ENCODE measurements at regions not wholly inside any gene's neighbourhood (a gene's known extent, or its start where the extent isn't known, plus 50 kb on each side); places are given as distances from the start of the nearest gene placed in this dataset.

- TF ChIP-seq, protein P1, sequence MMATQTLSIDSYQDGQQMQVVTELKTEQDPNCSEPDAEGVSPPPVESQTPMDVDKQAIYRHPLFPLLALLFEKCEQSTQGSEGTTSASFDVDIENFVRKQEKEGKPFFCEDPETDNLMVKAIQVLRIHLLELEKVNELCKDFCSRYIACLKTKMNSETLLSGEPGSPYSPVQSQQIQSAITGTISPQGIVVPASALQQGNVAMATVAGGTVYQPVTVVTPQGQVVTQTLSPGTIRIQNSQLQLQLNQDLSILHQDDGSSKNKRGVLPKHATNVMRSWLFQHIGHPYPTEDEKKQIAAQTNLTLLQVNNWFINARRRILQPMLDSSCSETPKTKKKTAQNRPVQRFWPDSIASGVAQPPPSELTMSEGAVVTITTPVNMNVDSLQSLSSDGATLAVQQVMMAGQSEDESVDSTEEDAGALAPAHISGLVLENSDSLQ (IDR thresholded peaks at IDR 0.05), result no peak
These were observed 151.1 kb upstream of the HNMT start (continued) for GRCh38 chr2:137813176-137813575.

DNA sequence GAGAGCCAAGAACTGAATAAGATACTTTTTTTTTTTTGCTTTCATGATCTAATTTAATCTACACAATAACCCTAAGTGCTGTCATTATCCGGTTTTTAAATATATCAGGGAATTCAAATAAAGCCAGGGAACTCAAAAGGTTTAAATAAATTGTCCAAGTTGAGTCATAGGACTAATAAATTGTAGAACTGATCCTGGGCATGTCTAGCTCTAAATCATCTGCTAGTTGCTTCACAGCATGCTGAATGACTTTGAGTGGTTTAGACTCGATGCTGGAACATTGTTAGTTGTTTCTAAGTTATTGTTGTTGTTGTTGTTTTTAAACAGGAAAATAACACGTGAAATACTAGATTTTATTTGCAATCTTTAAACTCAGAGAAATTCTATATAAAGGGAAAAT lies 147.2 kb upstream of the HNMT start:
- FAIRE-seq, result no peak
- H3K27ac ChIP-seq (ENCODE audit: control insufficient read depth, insufficient read depth), result no peak overlapping the region
- no peak overlapping the region for H3K9ac ChIP-seq (ENCODE audit: control insufficient read depth, insufficient read depth, low read length)
- H3K36me3 ChIP-seq (ENCODE audit: control insufficient read depth in 2 of 2, insufficient read depth in 2 of 2, low read length in 1 of 2), result no peaks in the 10 kb centered on the region
- no peaks in the 10 kb centered on the region for H3K4me1 ChIP-seq (ENCODE audit: control insufficient read depth, insufficient read depth, low read length)
- ChIA-PET CTCF (interaction anchor here (0.9 kb wide), 1 partner anchor 9 kb away, joined by 5 read pairs; no protein-coding TSS in a partner anchor), RAD21 (ENCODE audit: unreplicated experiment) (no interaction called here), SMC1A (ENCODE audit: uncharacterized antibody, unreplicated experiment) (interaction anchor here (1.6 kb wide), 1 partner anchor 20 kb away, joined by 4 read pairs; no protein-coding TSS in a partner anchor), POLR2A (no interaction called here)
- no peaks in the 10 kb centered on the region for H3K9me3 ChIP-seq (replicated peaks; ENCODE audit: control insufficient read depth, insufficient read depth, low read length)
- in situ Hi-C loops (cut with MboI), result no loop called here
- H3K4me2 ChIP-seq (ENCODE audit: control insufficient read depth, insufficient read depth), result no peak overlapping the region
- no peaks in the 10 kb centered on the region for H4K20me1 ChIP-seq (ENCODE audit: control insufficient read depth, insufficient read depth)
- no peaks in the 10 kb centered on the region; a peak in 1 of 4 replicates for H3K27me3 ChIP-seq (replicated peaks in 1 of 2; ENCODE audit: control insufficient read depth in 2 of 2, insufficient read depth in 2 of 2, low read length in 1 of 2)
- no peak for DNase-seq (ENCODE audit: low read depth, low spot score)
- no peak overlapping the region for H3K4me3 ChIP-seq
- intact Hi-C loops (cut with micrococcal nuclease; ENCODE audit: unreplicated experiment), result no loop called here
- WGBS (ENCODE audit: insufficient coverage, insufficient replicate concordance, low lambda C conversion rate, missing lambda C conversion rate), result 2% methylated on average over 3 of the region's 3 CpGs
- no peaks in the 10 kb centered on the region for H3K79me2 ChIP-seq (ENCODE audit: control insufficient read depth, insufficient read depth, low read length)
- no TSS peak for BruUV-seq (replicated peaks)
- H2AFZ ChIP-seq (ENCODE audit: control insufficient read depth, low read depth, low read length), result no peak overlapping the region
- no peak for ATAC-seq
- no peak for TF ChIP-seq ESRRA (IDR thresholded peaks at IDR 0.05; ENCODE audit: low read length)
- TF ChIP-seq, protein P2, sequence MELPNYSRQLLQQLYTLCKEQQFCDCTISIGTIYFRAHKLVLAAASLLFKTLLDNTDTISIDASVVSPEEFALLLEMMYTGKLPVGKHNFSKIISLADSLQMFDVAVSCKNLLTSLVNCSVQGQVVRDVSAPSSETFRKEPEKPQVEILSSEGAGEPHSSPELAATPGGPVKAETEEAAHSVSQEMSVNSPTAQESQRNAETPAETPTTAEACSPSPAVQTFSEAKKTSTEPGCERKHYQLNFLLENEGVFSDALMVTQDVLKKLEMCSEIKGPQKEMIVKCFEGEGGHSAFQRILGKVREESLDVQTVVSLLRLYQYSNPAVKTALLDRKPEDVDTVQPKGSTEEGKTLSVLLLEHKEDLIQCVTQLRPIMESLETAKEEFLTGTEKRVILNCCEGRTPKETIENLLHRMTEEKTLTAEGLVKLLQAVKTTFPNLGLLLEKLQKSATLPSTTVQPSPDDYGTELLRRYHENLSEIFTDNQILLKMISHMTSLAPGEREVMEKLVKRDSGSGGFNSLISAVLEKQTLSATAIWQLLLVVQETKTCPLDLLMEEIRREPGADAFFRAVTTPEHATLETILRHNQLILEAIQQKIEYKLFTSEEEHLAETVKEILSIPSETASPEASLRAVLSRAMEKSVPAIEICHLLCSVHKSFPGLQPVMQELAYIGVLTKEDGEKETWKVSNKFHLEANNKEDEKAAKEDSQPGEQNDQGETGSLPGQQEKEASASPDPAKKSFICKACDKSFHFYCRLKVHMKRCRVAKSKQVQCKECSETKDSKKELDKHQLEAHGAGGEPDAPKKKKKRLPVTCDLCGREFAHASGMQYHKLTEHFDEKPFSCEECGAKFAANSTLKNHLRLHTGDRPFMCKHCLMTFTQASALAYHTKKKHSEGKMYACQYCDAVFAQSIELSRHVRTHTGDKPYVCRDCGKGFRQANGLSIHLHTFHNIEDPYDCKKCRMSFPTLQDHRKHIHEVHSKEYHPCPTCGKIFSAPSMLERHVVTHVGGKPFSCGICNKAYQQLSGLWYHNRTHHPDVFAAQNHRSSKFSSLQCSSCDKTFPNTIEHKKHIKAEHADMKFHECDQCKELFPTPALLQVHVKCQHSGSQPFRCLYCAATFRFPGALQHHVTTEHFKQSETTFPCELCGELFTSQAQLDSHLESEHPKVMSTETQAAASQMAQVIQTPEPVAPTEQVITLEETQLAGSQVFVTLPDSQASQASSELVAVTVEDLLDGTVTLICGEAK (IDR thresholded peaks at IDR 0.05; ENCODE audit: borderline replicate concordance), result no peak
- TF ChIP-seq GABPA (IDR thresholded peaks at IDR 0.05; ENCODE audit: low read depth), result no peak
- no peak for TF ChIP-seq JUNB (IDR thresholded peaks at IDR 0.05)
- TF ChIP-seq CBX3 (IDR thresholded peaks at IDR 0.05; ENCODE audit: borderline replicate concordance, low read depth), result no peak
- TF ChIP-seq TARDBP (IDR thresholded peaks at IDR 0.05; ENCODE audit: borderline replicate concordance), result no peak
- TF ChIP-seq CEBPB (IDR thresholded peaks at IDR 0.05; ENCODE audit: borderline replicate concordance in 1 of 2, low read depth in 2 of 2, low read length in 2 of 2), result no peak
- no peak for TF ChIP-seq IRF4 (IDR thresholded peaks at IDR 0.05; ENCODE audit: low read depth, low read length)
- TF ChIP-seq PAX5 (IDR thresholded peaks at IDR 0.05; ENCODE audit: borderline replicate concordance, low read depth, low read length), result no peak
- TF ChIP-seq IKZF2 (IDR thresholded peaks at IDR 0.05), result no peak
- TF ChIP-seq ZSCAN29 (IDR thresholded peaks at IDR 0.05), result no peak
- TF ChIP-seq IRF5 (IDR thresholded peaks at IDR 0.05; ENCODE audit: borderline replicate concordance), result no peak
- TF ChIP-seq, protein P3, sequence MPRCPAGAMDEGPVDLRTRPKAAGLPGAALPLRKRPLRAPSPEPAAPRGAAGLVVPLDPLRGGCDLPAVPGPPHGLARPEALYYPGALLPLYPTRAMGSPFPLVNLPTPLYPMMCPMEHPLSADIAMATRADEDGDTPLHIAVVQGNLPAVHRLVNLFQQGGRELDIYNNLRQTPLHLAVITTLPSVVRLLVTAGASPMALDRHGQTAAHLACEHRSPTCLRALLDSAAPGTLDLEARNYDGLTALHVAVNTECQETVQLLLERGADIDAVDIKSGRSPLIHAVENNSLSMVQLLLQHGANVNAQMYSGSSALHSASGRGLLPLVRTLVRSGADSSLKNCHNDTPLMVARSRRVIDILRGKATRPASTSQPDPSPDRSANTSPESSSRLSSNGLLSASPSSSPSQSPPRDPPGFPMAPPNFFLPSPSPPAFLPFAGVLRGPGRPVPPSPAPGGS (IDR thresholded peaks at IDR 0.05; ENCODE audit: borderline replicate concordance, insufficient read depth, low read depth, low read length, poor library complexity, severe bottlenecking), result no peak
- no peak for TF ChIP-seq SMAD1 (IDR thresholded peaks at IDR 0.05; ENCODE audit: low read depth, partially characterized antibody)
- TF ChIP-seq SP1 (IDR thresholded peaks at IDR 0.05; ENCODE audit: low read depth, low read length), result no peak
- TF ChIP-seq POLR2A (IDR thresholded peaks at IDR 0.05; ENCODE audit: low read depth, low read length), result no peak
- no peak for TF ChIP-seq MEF2A (IDR thresholded peaks at IDR 0.05; ENCODE audit: insufficient read depth, low read depth, low read length)
